ENCODE measurements at regions not wholly inside any gene's neighbourhood (a gene's known extent, or its start where the extent isn't known, plus 50 kb on each side); places are given as distances from the start of the nearest gene placed in this dataset. TPM values are rescaled to one million over a fixed set of nuclear protein-coding genes. Genes with fewer than 3 reads are reported as not detected.

DNA sequence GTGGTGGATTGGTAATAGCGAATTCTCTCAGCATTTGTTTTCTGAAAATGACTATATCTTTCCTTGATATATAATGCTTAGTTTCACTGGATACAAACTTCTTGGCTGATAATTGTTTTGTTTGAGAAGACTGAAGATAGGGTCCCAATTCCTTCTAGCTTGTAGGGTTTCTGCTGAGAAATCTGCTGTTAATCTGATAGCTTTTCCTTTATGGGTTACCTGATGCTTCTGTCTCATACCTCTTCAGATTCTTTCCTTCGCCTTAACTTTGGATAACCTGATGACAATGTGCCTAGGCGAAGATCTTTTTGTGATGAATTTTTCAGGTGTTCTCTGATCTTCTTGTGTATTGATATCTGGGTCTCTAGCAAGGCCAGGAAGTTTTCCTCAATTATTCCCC is 94.7 kb upstream of the ACO1 start:
- no peak for DNase-seq (ENCODE audit: low read depth in 2 of 3, low spot score in 2 of 3)

DNA sequence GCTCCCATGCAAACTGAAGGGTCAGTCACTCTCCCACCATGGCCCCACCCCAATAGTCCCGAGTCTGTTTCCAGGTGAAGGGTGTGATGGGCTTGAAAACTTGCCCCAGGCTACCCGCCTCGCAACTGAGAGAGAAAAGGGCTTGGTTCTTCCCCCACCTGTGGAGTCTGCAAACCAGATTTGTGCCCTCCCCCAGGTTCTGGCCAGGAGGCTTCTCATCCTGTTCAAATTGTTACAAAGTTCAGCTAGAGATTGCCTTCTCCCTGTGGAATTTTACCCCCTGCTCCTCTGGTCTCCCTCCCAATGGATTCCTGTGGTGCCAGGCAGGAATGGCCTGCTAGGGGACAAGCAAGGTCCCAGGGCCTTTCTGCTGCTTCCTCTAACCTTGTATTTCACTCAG is 93.1 kb upstream of the ACO1 start:
- DNase-seq (ENCODE audit: low read depth in 2 of 3, low spot score in 2 of 3) = no peak

DNA sequence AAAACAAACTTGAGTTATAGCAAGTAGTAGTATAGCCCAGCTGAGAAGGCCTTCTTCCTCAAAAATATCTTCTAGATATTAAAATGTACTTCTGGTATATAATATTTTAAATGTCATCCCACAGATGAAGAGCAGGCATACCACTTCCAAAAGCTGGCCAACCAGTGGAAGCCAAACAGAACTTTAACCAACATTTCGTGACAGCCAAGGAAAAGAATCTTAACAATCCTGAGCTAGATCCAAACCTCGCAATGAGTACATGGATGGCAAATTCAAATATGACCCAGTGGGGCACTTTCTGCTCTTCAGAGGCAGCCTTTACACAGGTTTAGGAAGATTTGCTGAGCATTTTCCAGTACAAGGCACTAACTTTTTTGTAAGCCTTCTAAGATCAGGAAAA is 91.8 kb upstream of the ACO1 start:
- DNase-seq (ENCODE audit: low read depth in 2 of 3, low spot score in 2 of 3) = no peak

DNA sequence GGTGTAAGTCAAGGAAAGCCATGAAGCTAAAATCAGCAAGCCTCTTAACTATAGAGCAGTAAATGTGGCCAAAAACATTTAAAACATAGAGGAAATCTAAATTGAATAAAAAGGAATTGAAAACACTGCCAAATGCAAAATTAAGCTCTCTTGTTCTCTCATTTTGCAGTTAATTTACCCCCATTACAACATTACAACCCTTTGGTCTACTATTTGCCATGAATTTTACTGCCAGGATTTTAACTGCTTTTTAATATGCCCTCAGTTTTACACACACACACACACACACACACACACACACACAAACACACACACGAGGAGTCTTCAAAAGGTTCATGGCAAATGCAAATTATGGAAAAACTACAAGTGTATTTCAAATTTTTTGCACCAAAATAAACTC is 91.4 kb upstream of the ACO1 start:
- DNase-seq (ENCODE audit: low read depth in 2 of 3, low spot score in 2 of 3) = no peak

DNA sequence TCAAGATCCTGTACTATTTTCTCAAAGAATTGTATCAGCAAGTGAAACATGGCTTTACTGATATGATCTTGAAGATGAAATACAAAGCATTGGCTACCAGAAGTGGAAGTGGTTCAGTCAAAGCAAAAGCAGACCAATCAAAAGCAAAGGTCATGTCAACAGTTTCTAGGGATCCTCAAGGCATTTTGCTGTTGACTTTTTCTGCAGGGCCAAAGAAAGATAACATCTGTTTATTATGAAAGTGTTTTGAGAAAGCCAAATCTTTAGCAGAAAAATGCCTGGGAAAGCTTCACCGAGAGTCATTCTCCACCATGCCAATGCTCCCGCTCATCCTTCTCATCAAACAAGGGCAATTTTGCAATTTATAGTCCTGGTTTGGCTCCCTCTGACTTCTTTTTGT is 90.3 kb upstream of the ACO1 start:
- DNase-seq (ENCODE audit: low read depth in 2 of 3, low spot score in 2 of 3) = no peak

DNA sequence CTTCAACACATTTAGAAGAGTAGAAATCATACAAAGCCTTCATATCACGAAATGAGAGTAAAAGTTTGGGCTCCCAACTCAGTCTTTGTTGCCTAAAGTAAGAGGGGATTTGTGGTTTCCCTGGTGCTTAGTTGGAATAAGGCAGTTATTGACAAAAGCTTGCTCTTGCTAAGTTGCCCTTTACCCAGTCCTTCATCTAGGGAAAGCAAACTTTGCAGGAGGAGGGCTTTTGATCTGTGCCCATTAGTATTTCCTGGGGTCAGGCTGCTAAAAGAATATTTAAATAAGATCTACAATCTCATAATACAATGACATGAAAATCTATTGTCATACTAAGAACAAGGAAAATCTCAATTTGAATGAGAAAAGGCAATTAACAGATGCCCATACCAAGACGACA is 84.1 kb upstream of the ACO1 start:
- DNase-seq (ENCODE audit: low read depth in 2 of 3, low spot score in 2 of 3) = no peak

DNA sequence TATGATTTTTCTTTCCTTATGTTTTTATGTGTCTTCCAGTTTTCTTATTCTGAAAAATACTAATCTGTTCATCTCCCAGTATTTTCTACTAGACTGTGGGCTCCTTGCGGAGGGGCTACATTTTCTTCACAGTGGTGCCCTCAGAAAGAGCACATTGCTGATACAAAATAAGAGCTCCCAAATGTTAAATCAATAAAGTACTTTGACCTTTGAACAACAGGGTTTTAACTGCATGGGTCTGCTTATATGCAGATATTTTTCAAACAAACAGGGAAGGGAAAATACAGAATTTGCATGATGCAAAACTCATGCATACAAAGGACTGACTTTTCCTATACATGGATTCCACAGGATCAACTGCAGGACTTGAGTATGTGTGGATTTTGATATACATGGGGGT is 79.9 kb upstream of the ACO1 start:
- DNase-seq (ENCODE audit: low read depth in 2 of 3, low spot score in 2 of 3) = no peak

DNA sequence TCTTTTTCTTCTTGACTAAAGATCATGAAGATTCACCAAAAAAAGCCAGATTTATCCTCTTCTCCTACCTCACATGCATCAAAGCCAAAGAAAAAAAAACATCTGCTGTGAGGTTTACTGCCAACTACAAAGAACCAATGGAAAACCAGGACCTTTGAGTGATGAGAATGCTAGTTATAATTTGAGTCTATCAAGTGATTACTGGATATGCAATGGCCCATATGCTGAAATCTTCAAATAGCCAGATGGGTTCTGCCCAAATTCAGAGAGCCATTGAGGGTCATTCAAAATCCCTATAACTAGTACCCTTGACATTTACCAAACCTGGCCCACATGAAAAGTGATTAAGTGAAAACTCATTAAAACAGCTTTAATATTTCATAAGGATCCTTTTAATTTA is 78.4 kb upstream of the ACO1 start:
- no peak for DNase-seq (ENCODE audit: low read depth in 2 of 3, low spot score in 2 of 3)

DNA sequence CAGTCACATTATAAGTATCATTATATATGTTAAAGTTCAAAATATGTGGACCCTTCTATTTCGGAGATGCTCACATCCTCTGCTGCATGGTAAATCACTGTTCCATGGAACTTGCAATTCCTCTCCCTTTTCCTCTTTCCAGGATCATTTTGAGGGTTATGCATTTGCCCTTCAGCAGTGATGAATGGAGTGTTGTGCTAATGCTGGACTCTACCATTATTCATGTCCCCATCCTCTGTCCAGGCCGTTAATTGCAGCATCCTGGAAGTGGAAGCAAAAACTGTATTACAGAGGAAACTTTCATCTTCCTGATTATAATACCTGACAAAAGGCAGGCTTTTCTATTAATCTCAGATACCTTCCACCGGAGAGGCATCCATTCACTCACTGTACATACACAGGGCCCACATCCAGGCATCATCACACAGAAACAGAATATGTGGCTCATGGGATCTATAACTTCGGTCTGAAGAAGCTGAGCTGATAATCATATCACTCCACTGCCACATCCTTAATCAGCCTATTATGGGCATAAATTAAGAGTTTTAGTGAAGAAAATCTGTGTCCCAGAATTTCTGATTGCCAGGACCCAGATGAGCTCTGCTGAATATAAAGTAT is 65.0 kb upstream of the ACO1 start:
- no peak for DNase-seq (ENCODE audit: low read depth in 2 of 3, low spot score in 2 of 3)

DNA sequence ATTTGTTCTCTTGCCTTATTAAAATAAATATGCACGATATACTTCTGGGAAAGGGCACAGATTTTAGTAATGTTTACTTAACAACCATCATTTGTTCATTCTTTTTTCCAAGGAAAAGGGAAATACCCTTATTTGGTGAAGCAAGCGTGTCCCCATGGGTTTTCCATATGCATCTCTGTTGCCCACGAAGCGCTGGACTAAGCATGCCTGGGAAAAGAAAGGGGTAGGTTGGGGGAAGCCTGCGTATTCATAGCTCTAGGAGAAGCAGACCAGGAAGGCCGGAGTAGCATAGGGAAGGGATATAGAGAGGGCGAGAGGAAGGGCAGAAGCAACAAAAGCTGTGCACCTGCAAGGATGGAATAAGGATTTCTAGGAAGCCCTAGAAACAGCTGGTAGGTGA is 61.8 kb upstream of the ACO1 start:
- no peak for DNase-seq (ENCODE audit: low read depth in 2 of 3, low spot score in 2 of 3)

DNA sequence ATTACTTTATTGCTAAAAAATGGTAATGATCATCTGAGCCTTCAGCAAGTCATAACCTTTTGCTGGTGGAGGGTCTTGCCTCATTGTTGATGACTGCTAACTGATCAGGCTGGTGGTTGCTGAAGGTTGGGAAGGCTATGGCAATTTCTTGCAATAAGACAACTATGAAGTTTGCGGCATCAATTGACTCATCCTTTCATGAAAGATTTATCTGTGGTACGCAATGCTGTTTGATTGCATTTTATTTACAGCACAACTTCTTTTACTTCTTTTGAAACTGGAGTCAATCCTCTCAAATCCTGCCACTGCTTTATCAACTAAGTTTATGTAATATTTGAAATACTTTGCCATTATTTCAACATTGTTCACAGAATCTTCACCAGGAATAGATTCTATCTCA is 58.3 kb upstream of the ACO1 start:
- DNase-seq (ENCODE audit: low read depth in 2 of 3, low spot score in 2 of 3) = no peak

DNA sequence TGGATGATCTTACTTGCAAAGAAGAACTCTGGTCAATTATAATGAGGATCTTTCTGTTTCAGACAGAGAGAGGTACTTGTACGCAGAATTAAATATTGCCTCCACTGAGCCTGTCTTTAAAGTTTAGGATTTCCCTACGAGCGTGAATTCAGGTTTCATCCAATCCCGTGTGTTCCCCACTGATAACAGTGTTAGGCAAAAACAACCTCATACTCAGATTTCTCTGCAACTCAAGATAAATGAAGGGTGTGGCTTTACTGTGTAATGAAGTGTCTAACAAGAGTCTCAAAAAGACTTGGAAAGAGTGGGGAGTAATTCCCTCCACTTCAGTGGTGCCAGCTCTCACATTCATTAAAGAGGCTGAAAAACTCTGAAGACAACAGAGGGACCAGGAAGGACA is 53.2 kb upstream of the ACO1 start:
- no peak for DNase-seq (ENCODE audit: low read depth in 2 of 3, low spot score in 2 of 3)

DNA sequence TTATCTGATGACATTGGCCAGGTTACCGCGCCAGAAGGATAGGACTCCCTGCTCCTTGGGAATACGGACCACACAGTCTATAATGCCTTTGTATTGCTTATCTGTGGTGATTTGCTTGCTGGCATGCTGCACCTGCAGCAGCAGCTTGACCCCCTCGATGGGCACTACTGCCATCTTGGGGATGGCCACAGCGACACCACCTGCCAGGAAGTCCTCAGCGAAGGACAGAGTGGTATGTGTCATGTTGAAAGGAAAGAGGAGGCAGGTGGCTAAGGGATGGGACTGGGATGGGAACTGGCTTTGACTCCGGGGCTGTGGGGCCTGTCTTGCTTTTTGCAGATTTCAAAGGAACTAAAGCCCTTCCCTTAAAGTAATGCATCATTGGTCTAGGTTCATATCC is 50.3 kb upstream of the ACO1 start:
- DNase-seq (ENCODE audit: low read depth in 2 of 3, low spot score in 2 of 3) = no peak

Small RNA genes in the stretch of these regions (small RNA-seq; reads per million reads assigned to genes)
- gene MIR873 = not detected
- gene MIR876 = not detected
- gene RNA5SP281 = not detected

All from hematopoietic multipotent progenitor cell (in vitro differentiated cells).